ENCODE measurements at regions not wholly inside any gene's neighbourhood (a gene's known extent, or its start where the extent isn't known, plus 50 kb on each side); places are given as distances from the start of the nearest gene placed in this dataset.

DNA sequence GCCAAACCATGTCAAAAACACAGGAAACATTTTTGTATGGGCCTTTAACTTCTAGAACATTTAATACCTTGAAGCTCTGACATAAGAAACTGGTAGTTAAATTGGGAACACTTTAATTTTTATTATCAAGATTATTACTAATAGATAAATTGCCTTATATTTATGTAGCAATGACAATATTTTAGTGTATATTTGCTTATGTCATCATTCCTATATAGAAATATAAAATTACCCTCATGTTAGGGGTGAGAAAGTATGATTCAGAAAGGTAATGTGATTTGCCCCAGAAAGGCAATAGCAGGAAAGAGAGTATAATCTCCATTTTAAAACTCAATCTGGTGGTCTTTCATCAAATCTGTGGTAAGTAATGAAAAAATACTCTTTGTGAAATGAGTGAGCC lies 147.4 kb downstream of the IL15 start:
- no peak for DNase-seq

DNA sequence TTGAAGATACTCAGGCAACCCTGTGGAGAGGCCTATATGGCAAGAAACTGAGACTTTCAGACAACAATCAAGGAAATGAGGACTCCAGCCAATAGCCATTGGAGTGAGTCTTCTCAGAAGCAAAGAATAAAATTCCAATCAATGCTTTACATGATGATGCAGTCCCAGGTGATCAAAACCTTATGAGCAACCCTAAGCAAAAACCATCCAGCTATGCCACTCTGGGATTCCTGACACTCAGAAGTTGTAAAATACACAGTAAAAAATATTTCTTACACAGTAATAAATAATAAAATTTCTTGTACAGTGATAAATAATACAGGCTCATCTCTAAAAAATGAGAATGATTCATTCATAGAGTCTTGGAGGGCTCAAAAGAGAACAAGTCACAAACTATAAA lies 150.6 kb downstream of the IL15 start:
- DNase-seq = no peak

DNA sequence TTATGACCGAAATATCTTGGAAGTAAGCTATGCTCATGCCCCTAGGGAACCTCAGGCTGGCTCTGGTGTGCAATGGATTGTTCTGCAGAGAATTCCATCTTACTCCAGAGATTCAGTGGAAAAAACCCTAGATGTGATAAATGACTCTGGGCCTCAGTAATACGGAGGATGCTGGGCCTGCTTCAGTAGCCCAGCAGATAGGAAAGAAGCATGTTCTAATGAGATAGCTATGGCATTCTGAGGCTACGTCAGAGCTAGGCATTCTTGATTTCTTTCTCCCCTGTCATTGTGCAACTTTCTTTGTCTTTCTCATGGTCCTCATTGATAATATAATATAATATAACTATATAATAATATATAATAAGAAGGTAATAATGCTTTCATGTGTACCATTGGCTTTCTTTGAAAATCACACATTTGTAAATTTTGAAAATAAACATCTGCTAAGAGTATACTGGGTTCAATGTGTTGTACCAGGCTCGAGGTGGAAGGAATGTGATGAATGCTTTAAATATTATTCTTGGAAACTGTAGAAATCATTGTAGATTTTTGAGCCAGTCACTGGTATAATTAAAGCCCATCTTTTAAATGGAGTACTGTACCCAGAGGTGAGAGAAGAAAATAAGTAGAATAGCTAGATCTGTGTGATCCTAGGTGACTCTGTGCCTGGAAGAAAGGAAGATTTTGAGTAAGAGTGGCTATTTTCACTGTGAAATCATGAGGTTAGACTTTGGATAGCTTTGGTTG lies 152.0 kb downstream of the IL15 start:
- no peak for DNase-seq

DNA sequence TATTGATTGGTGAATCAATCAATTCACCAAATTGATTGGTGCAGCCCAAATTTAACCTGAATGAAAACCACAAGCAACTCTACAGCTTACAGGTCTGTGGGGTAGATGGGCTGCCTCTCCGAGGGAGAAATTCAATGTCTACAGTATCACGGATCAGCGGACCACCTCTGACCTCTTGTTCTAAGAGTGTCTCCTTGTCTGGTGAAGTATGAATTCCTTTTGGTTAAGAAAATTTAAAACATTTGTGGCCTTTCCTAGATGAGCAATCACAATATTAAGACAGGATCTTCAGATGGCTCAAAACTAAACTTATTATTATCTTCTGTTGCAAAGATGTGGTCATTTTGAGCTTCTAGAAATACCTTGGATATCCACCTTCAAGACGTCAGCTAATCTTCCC lies 153.3 kb downstream of the IL15 start:
- DNase-seq = no peak

DNA sequence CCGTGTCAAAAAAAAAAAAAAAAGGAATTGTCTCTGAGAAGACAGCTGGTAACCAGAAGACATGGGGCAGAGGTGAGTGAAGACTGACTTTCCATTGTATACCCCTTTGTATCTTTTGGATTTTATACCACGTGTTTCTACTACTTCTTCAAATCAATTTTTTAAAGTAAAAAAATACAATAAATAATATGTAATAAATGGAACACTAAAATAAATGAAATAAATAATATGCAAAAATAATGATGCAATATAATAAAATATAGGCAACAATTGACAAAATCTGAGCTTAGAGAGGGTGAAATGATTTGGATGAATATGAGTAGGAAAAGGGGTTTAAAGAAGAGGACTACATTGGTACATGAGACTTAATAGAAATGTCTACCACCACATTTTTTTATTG lies 155.8 kb downstream of the IL15 start:
- DNase-seq = no peak

DNA sequence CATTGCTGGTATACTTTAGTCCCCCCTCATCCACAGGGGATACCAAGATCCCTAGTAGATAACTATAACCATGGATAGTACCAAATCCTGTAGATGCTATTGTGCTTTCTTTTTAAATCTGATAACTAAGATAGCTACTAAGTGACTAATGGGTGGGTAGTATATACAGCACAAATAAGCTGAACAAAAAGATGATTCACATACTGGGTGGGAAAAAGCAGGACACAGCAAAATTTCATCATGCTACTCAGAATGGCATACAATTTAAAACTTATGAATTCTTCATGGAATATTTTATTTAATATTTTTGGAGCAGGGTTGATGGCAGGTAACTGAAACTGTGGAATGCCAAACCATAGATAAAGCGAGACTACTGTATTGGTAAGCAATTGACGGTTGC lies 161.6 kb downstream of the IL15 start:
- no peak for DNase-seq

DNA sequence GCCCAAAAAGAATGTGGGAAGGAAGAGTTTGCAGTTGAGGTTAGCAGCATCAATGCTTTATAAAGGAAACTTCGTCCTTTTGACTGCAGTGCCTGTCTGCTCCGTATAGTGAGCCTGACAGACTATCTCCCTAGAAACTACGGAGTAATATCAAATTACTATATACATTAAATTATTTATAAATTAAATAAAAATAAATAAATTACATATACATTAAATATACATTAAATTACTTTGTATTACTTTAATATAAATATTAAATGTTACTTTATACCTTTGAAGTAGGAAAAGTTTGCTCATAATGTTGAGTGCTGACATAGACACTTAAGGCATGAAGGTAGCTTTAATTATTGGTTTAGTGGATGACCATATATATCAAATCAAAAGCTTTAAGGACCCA lies 165.2 kb downstream of the IL15 start:
- no peak for DNase-seq

DNA sequence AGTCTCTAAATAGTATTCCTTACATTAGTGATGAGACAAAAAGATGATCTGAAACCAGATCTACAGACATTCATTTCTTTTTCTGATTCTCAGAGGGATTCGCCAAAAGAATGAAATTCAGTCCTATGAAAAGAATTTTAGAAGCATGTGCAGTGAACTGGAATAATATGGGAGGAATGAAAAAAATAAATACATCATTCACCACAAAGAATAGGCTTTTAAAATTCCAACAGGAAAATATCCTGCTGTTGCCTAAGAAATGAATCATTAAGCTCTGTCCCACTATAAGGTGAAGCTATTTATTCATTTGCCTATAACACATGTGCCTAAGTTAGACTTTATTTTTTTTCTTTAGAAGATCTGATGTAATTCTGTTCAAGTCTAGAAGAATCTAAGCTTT lies 165.9 kb downstream of the IL15 start:
- no peak for DNase-seq

DNA sequence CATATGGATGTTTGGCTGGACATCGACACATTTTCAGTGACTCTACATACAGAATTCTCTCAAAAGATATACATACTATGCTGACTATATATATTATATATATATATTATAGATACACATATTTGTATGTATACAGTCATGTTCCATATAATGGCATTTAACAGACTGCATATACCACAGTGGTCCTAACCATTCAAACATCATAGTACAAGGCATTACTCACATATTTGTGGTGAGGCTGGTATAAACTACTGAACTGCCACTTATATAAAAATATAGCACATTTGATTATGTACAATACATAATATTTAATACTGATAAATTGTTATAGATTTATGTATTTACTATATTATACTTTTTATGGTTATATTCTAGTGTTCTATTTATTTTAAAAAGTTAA lies 168.5 kb downstream of the IL15 start:
- DNase-seq = no peak

DNA sequence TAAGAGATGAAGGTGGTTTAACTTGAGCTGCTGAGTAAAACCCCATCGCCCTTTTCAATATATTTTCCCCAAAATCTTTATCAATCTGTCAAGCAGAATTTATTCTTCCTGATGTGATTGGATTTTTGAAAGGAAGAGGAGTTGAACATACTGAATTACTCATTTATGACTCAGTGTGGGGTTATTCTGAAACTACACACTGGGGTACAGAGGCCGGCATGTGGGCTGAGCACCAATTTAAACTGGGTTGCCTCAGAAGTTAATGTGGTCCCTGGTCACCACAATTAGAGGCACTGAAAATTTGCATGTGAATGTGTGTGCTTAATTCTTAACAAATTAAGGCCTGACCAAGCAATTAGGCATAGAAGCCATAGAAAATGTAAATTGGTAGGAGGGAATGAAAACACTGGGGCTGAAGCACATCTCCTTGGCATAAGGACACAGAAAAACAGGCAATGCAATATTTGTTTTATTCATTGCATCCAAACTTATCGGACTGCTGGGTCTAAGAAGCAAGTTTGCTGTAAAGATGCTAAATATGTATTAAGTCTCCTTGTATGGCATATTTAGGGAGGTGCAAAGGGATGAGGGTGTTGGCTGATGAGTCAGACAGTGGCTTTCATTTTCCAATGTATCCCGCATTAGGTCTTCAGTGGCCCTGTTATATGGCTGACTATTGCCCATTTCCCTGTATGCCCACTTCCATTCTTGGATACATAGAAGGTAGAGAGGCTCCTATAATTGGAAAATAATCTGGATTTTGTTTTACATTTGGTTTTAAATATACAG lies 170.9 kb downstream of the IL15 start:
- no peak for DNase-seq

DNA sequence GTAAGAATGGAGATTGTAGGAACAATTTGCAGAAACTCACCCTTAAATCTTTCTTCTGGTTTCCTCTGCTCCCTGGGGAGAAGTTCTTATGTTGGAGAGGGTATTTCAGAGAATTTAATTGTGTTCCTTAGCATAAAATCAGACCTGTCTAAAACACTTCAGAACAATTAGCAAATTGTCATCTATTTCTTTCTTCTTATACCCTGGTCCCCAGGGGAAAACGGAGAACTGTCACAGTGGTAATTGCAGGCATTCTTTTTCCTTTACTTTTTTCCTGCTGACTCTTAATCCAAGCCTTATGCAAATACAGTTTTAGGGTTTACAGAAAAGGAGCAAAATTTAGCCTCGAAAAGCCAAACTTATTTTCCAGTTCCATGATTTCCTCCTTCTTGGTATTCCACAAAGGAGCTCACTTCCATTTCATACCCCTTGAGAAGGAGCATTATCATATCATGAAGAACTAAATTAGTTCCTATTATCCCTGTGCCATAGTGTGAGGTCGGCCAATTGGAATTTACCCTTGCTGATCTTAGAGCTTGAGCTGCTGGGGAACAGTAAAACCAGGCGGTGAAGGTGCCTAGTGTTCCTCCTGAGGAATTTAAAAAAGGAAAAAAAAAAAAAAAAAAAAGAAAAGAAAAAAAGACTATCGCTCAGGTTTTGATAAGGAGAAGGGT lies 173.8 kb downstream of the IL15 start:
- DNase-seq = no peak

DNA sequence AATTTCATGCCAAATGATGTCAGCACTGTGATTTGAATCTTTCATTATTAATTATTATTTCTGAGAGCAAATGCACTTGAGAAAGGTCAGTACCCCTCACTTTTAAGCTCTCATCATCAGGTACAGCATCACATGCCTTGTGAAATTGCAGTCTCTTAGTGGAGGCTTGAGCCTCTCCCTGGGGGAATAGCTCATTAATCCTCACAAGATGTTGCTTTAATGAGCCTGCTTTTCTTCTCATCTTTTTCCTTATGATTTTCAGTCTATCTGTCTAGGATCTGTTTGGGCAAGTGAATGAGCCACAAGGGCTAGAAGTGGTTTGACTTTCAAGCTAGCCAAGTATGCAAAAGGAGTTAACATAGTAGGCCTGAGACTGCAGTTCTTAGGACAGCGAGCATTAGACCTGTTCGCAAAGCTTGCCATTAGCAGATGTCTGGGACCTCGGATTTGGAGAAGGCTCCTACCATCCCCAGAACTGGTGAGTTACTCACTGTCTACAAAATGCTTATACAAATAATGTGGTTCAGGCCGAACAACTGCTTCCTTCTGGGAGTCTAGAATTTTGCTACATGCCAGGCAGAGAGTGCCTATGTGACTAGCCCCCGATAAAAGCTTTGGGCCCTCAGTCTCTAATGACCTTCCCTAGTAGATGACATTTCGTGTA lies 174.5 kb downstream of the IL15 start:
- DNase-seq = no peak

DNA sequence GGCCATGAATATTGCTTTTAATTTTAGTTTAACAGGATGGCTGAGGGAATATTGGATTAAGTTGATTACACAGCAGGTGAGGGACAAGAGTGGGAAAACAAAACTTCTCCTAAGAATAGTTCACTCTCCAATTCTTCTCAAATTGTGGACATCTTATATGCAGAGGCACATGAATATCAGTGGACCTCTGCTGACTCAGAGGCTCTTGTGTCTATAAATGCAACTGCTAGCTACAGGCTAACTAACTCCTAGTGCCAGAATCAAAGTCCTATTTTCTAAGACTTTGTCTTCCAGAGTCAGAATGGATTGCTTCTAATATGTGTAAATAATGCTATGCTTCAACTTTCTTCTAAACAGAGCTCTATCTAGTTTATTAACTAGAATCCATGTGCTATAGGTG lies 175.8 kb downstream of the IL15 start:
- no peak for DNase-seq

DNA sequence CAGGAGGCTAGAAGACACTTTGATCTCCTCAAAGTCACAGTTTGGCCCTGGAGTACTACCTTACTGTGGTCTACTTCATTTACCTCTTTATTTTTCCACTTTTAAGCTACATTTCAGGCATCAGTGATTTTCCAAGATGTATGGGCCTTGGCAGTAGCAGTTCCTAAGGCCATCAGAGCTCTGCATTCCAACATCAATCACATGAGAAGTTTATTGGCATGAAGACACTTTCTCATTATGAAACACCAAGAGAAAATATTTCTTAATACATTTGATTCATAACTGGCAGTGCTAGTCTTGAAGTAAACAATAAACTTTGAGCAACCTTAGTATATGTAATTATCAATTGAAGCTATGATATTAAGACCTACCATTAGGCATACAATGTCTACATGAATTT lies 178.1 kb downstream of the IL15 start:
- DNase-seq = no peak

DNA sequence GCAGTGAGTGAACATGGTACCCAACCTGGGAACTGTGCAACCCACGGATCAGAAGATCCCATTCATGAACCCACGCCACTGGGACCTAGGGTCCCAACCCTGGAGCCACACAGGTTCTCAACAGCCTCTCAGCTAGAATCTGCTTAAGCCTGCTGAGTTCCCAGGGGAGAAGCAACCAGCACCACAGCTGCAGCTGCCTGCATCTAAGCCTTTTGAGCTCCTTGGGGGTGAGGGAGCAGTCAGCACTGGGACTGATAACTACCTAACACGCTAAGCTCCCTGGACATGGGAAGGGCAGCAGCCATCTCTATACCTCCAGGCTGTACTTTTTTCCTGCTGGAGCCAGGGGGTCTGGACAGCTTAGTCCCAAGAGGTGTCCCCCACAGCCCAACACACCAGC lies 179.3 kb downstream of the IL15 start:
- DNase-seq = no peak

DNA sequence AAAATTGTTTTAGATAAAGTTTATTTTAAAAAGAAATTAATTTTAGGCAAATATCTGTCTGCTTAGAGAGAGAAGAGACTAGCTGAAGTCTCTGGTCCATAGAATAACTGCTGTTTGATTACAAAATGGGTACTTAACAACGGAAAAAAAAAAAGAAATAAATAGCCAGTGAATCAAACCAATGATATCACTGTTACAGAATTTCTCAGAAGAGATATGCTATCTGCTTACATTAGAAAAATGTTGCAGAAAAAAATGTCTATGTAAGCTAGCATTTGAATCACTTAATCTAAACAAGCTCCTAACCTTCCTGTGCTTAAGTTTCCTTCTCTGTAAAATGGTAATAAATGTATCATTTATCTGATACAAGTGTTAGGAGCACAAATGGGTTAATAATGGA lies 189.9 kb downstream of the IL15 start:
- DNase-seq = no peak

DNA sequence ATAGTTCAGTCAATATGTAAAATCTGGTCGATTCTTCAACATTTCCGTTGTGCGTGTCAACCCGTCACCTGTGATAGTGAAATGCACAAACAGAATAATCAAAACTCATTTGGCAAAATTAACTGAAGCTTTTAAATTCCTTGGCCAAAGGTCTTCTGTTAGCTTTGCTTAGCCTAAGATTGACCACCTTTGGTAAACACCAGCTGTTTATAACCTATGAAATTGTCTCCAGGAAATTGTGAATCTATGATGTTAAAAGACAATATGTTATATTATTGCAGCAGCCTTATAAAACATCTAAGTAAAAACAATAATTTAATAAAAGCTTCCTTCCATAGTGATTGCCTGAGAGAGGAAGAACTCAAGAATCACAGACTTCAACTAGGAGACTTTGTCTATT lies 196.8 kb downstream of the IL15 start:
- DNase-seq = no peak

DNA sequence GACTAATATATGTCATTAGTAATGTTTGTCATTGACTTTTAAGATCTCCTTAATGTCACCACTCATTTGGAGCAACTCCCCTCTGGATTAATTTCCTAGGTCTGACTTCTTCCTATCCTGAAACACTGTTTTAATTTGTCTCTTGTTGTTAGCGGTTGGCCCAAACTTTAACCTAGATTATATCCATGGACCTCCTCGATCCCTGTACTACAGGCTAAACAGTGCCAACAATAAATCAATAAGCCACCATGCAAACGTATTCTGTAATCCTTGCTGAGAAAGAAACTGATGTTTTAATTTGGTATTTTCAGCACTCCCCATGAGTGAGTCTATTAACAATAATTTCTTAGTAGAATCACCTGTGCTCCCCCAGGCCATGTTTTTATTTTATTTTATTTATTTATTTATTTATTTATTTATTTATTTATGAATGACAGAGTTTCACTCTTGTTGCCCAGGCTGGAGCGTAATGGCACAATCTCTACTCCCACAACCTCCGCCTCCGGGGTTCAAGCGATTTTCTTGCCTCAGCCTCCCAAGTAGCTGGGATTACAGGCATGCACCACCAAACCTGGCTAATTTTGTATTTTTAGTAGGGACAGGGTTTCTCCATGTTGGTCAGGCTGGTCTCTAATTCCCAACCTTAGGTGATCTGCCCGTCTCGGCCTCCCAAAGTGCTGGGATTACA lies 204.1 kb downstream of the IL15 start:
- no peak for DNase-seq

DNA sequence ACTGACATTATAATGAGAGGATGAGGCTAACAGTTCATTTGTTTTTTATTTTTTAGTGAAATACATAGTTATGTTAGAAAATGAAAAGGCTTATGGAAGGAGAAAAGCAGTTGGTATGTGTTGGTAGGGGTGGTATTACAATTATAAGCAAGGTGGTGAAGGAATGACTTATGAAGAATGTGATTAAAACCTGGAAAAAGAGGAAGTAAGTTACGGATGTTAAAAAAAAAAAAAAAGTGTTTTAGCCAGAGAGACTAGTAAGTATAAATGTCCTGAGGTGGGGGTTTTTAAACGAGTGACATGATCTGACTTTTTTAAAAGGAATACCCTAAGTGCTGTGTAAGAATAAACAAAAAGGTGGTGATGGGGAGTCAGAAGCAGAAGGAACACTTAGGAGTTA lies 206.8 kb downstream of the IL15 start:
- DNase-seq = no peak

DNA sequence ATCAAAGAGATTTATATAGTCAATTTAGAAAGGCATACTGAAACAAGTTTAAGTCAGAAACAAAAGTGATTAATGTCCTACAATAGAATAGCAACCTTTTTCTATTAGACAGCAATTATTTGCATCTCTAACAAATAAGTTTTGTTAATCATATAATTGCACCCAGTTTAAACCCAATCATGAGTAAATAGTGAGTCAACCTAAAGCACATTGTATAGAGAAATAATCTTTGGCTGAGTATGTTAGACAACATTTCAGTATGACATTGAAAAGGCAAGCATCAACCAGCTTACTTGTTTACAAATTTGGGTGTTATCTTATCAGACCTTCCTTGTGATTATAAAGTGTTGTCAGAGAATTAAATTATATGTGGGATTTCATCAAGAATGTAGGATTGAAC lies 209.5 kb downstream of the IL15 start:
- DNase-seq = no peak

DNA sequence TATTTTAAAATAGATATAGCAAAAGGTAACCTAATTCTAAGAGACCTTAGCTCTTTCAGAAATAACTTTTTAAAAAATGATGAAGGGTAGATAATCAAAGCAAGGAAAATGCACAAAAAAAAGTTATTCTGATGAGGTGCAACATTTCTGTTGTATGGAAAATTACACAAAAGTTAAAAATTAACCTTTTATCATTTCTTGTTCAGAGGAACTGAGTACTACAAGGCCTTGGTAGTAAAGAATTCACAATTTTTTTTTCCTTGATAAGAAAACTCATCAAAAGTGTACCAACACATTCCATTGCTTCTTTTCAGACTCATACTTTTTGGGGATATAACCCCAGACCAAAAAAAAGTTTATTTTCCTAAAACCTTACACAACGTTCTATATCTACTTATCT lies 213.0 kb downstream of the IL15 start:
- DNase-seq = no peak

DNA sequence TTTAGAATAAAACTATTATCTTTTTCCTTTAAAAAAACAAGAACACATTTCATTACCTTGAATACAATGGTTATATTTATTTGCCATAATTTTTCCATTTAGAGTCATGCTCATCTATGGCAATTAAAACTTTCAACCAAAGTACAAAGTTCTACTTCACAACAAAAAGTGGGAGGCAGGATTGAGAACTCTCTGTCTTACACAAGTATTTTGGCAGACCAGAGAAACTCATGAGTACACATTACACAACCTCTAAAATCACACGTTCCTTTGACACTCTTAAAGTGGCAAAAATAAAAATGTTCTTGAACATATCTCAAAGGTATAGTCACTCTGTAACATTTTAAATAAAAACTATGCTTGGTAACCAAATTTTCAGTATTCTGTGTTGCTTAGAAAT lies 213.4 kb downstream of the IL15 start:
- no peak for DNase-seq

All from left kidney (tissue), 1 donor.